MM.1S (cell line): ENCODE measurements at regions not wholly inside any gene's neighbourhood (a gene's known extent, or its start where the extent isn't known, plus 50 kb on each side); places are given as distances from the start of the nearest gene placed in this dataset.
"Not testable (repeated sequence)": the region's sequence is repeated elsewhere in the genome, so short reads cannot be mapped to it uniquely, and the experiment has no call there.

Experiments used
- DNase-seq: peaks from one replicate; pipeline ENCODE4 v3.0.0-alpha.2; 2015
- H2AFZ ChIP-seq: fragments of 300-600 bp; sonication (generic); 2 replicates; pipeline ENCODE4 v1.6.0; 2016; ENCODE audit warnings: antibody characterized with exemption, low read length
- H3F3A ChIP-seq: fragments of 300-600 bp; sonication (generic); 2 replicates; pipeline ENCODE4 v1.6.1; 2016; ENCODE audit warnings: mild to moderate bottlenecking, antibody characterized with exemption, low read length, moderate library complexity, mixed read lengths; ENCODE audit not compliant: insufficient read depth
- H3K27ac ChIP-seq: fragments of 300-600 bp; sonication (generic); 2 replicates; pipeline ENCODE4 v1.5.1; 2016; ENCODE audit warnings: mild to moderate bottlenecking, low read length
- H3K27me3 ChIP-seq: fragments of 300-600 bp; sonication (generic); replicated peaks from 2 replicates; pipeline ENCODE4 v1.6.0; 2016; ENCODE audit warnings: low read length; ENCODE audit not compliant: insufficient read depth
- H3K36me3 ChIP-seq: fragments of 300-600 bp; sonication (generic); replicated peaks from 2 replicates; pipeline ENCODE4 v1.6.1; 2016; ENCODE audit warnings: mild to moderate bottlenecking, low read length, mixed read lengths; ENCODE audit not compliant: insufficient read depth
- H3K4me1 ChIP-seq: fragments of 300-600 bp; sonication (generic); 2 replicates; pipeline ENCODE4 v1.6.1; 2016; ENCODE audit warnings: low read length, mixed read lengths
- H3K4me2 ChIP-seq: fragments of 300-600 bp; sonication (generic); 2 replicates; pipeline ENCODE4 v1.6.0; 2016; ENCODE audit warnings: low read depth, low read length
- H3K4me3 ChIP-seq: fragments of 300-600 bp; sonication (generic); 2 replicates; pipeline ENCODE4 v1.5.1; 2016; ENCODE audit warnings: low read length, mixed read lengths
- H3K79me2 ChIP-seq: fragments of 300-600 bp; sonication (generic); 2 replicates; pipeline ENCODE4 v1.6.1; 2016; ENCODE audit warnings: mixed run types, low read length, mixed read lengths
- H3K9ac ChIP-seq: fragments of 300-600 bp; sonication (generic); 2 replicates; pipeline ENCODE4 v1.6.1; 2016; ENCODE audit warnings: low read length, mixed read lengths
- H3K9me2 ChIP-seq: fragments of 300-600 bp; sonication (generic); replicated peaks from 2 replicates; pipeline ENCODE4 v1.6.1; 2016; ENCODE audit warnings: mild to moderate bottlenecking, low read length, mixed read lengths; ENCODE audit not compliant: insufficient read depth
- H3K9me3 ChIP-seq: fragments of 300-600 bp; sonication (generic); replicated peaks from 2 replicates; pipeline ENCODE4 v1.6.1; 2016; ENCODE audit warnings: mild to moderate bottlenecking, low read length, mixed read lengths; ENCODE audit not compliant: insufficient read depth
- H4K20me1 ChIP-seq: fragments of 300-600 bp; sonication (generic); 2 replicates; pipeline ENCODE4 v1.6.1; 2016; ENCODE audit warnings: mild to moderate bottlenecking, low read length, moderate library complexity, mixed read lengths; ENCODE audit not compliant: insufficient read depth

DNA sequence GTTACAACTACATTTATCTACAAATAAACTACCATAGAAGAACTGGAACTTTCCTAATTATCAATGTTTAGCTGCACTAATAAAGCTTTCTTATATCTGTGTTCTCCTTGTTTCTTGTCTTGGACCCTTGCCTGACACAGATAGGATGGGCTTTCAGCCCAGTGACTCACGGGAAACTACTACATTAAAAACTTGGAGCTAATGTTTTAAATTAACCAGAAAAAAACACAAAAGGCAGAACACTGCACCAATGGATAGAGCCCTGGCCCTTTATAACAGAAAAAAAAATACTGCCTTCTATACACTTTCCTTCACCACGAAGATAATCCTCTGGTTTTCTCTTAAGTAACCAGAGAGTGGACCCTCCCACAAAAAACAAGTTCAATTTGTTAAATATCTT, 223.9 kb downstream of the BCL2L11 start:
- not testable (repeated sequence) for H3F3A ChIP-seq, H3K4me3 ChIP-seq, DNase-seq, H3K4me1 ChIP-seq, H3K9me2 ChIP-seq, H3K9ac ChIP-seq, H3K79me2 ChIP-seq, H3K27ac ChIP-seq, H3K27me3 ChIP-seq, H3K4me2 ChIP-seq, H4K20me1 ChIP-seq, H3K36me3 ChIP-seq, H2AFZ ChIP-seq, H3K9me3 ChIP-seq

DNA sequence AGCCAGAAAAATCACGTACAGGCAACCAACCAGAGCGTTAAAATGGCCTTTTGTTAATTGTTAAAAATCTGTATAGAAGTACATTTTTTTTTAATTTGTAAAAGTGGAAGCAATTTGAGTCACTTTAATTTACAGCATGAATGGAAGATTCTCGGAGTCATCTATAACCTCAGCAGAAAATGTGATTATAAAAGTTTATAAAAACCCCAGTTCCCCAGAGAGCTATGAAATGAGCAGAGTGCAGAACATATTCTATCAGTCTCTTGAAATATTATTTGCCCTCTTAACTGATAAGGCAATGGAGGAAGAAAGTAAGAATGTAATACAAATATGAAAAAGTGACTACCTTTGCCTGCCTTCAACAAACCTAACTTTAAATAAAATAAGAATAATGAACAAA, 224.7 kb downstream of the BCL2L11 start:
- not testable (repeated sequence) for H4K20me1 ChIP-seq, H3K36me3 ChIP-seq, H3F3A ChIP-seq, H3K9ac ChIP-seq, DNase-seq, H3K27ac ChIP-seq, H3K27me3 ChIP-seq, H3K9me3 ChIP-seq, H3K9me2 ChIP-seq, H2AFZ ChIP-seq, H3K79me2 ChIP-seq, H3K4me2 ChIP-seq, H3K4me1 ChIP-seq, H3K4me3 ChIP-seq

DNA sequence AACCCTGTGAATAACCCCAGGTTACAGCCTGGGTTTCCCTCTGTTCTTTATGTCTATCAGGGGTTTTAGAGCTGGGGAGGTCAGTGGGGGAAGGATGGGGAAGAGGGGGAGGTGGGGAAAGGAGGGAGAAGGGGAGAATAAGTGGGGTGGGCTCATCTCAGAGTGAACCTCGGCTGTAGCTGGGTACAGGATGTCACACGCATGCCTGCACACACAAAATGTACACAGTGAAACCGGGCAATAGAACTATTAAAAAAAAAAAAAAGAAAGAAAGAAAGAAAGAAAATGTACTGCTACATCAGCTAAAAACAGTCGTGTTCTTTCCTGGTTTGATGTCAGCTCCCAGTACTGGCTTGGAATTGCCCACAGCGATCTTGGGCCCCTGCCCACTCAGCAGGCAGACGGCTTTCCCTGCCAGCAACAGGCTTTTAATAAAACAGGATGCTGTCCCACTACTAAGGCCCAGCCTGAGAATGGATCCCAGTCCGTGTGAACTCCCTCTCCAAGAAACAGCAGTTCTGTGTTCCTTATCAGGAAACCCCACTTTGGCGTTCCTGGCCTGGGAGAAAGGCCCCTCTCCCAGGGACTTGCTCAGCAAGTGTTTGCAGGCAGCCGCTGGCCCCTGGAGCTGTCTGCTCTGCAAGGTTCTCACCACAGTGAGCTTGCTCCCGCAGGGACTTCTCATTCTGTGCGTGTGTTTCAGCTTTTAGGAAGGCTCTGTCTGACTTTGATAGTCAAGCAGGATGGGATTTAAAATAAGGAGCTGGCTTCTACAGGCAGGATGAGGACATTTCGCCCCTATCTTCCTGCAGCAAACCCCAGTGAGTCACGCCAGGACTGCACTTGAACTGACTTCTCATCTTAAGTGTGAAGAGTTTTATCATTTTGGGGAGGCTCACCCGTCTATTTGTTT, 225.6 kb downstream of the BCL2L11 start:
- H3K4me2 ChIP-seq, H3K4me3 ChIP-seq, H3K36me3 ChIP-seq, DNase-seq, H3K9me3 ChIP-seq, H4K20me1 ChIP-seq, H3K9ac ChIP-seq, H3F3A ChIP-seq, H3K79me2 ChIP-seq, H3K27me3 ChIP-seq, H3K9me2 ChIP-seq, H2AFZ ChIP-seq, H3K27ac ChIP-seq, H3K4me1 ChIP-seq: not testable (repeated sequence)

DNA sequence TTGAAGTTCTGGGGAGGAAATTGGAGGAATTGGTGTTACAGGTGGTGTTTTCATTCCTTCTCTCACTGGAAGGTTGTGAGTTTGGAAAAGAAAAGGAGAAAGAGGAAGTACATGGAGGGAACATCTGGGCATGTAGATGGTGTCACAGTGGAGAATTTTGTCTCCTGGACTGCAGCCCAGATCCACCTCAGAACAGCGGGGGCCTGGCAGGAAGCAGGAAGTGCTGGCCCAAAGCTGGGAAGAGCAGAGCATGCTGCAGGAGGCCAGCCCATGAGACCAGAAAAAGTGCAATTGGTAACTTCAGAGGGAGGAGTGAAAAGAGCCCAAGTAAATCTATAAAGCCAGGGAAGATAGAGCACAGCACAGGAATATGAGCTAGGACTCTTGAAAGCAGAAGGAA, 227.0 kb downstream of the BCL2L11 start:
- H3K4me1 ChIP-seq, H3K27me3 ChIP-seq, H3F3A ChIP-seq, H3K9ac ChIP-seq, H3K36me3 ChIP-seq, H4K20me1 ChIP-seq, H3K27ac ChIP-seq, H3K4me3 ChIP-seq, H3K9me3 ChIP-seq, H2AFZ ChIP-seq, H3K4me2 ChIP-seq, DNase-seq, H3K9me2 ChIP-seq, H3K79me2 ChIP-seq: not testable (repeated sequence)

DNA sequence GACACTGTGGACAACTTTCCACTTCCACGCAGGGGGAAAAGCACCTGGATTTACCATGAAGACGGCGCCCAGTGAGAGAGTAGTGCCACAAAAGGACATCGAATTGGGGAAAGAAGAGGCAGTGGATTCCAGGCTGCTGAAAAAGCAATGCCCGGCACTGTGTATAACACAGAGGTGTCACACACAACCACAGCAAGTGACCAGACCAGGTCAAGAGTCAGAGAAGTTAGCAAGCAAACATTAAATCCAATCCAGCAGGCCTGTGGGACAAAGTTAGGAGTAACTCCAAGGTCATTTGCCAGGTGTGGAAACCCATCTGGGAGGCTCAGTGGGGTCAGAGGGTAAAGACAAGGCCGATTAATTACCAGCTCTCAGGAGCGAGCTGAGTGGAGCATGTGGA, 227.6 kb downstream of the BCL2L11 start:
- not testable (repeated sequence) for DNase-seq, H3K4me2 ChIP-seq, H3K4me3 ChIP-seq, H4K20me1 ChIP-seq, H3K9me2 ChIP-seq, H3K36me3 ChIP-seq, H3K9ac ChIP-seq, H3K4me1 ChIP-seq, H3F3A ChIP-seq, H3K27me3 ChIP-seq, H3K79me2 ChIP-seq, H3K9me3 ChIP-seq, H2AFZ ChIP-seq, H3K27ac ChIP-seq

DNA sequence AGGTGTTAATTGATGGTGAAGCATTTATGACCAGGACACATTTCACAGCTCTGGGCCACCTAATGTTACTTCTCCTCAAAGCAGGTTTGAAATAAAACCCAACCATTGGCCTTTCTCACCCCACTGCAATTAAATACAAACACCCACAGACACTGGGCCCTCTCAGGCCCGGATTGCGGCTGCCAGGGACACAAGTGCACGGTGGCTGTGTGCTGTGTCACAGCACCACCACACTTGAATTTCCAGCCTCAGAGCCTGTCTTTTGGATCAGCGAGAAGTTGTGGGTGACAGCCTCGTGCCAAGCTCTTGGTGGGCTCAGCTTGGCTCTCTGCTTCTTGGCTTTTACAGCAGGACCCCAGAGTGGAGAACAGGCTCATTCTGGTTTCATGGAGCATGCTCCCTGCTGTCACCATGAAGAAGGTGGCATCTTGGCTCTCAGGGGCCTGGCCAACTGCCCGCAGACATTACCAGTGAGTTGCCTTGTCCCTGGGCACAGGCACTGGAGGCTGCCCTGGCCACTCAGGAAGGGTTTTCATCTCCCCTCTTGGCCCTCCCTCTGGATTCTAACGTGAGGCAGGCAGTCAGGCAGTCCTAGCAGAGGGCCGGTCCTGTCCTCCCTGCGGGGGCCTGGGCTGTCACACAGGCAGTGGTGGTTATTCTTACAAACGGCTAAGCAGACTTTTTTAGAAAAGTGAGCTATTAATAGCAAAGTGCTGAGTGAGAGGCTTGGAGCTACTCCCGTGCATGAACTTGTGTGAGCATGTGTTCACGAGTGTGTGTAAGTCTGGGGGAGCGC, 234.5 kb downstream of the BCL2L11 start:
- H3K9me3 ChIP-seq, DNase-seq, H3F3A ChIP-seq, H3K36me3 ChIP-seq, H3K9ac ChIP-seq, H3K4me2 ChIP-seq, H3K4me3 ChIP-seq, H3K9me2 ChIP-seq, H3K27me3 ChIP-seq, H4K20me1 ChIP-seq, H3K79me2 ChIP-seq, H2AFZ ChIP-seq, H3K27ac ChIP-seq, H3K4me1 ChIP-seq: not testable (repeated sequence)

DNA sequence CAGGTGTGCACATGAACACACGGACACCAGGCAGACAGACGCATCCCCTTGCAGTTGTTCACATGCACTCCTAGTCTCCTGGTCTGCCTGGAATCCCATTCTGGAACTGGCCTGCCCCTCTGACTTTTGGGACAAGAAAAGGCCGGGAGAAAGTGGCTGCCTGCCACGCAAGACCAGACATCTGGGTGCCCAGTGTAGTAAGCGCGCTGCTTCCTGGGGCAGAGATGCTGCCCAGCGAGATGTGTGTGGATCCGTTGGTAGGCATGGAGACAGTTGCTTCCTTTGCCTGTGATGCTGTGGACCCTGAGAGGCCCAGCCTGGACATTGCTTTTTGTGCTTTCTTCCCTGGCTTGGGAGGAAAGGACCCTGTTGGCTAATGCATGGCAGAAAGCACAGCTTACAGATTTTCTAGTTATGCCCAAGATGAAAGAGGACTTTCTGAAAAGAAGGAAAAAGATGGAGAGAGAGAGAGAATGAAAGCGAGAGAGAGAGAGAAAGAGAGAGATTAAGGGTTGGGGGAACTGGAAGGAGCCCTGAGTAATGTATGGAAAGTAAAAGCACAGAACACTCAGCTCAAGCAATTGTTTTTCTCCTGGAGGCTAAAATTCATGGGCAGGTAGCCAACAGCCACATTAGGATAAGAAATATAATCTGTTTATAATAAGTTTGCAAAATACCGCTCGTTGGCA, 235.3 kb downstream of the BCL2L11 start:
- H3F3A ChIP-seq, H3K79me2 ChIP-seq, H3K4me3 ChIP-seq, H2AFZ ChIP-seq, H3K4me1 ChIP-seq, H3K36me3 ChIP-seq, H4K20me1 ChIP-seq, H3K9ac ChIP-seq, H3K4me2 ChIP-seq, DNase-seq, H3K27ac ChIP-seq, H3K27me3 ChIP-seq, H3K9me3 ChIP-seq, H3K9me2 ChIP-seq: not testable (repeated sequence)
